ENCODE measurements at regions not wholly inside any gene's neighbourhood (a gene's known extent, or its start where the extent isn't known, plus 50 kb on each side); places are given as distances from the start of the nearest gene placed in this dataset.

DNA sequence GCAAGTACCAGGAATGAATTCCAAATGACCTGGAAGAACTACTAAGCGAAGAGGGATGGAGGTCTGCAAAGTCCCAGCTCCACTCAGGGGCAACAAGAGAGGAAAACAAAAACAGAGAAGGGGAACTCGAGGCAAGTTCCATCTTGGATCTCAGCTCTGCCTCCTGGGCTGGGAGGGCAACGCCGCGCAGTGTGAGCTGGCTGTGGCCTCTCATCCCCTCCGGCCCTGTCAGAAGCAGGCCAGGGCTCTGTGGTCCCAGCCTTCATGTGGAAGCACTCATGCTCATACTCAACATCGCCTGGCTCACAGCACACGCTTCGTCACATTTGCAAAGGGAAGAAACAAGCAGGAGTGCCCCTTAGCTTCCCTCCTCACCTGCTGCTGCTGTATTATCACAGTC, 627.9 kb upstream of the MGMT start:
- DNase-seq = no peak

DNA sequence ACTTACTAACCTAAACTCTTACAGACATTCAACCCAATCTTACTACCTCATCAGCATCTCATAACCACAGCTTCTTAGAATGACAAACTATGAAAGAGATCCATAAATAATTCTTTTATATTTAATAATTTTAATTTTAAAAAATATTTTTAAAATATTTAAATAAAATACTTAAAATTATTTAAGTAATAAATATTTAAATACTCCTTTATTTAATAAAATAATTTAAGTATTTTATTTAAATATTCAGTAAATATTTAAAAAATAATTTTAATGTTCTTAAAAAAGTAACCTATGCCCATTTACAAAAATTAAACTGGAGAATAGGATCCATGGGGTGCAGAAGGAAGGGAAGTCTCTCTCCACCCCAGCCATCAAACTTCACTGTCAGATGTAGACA, 627.3 kb upstream of the MGMT start:
- DNase-seq = no peak

DNA sequence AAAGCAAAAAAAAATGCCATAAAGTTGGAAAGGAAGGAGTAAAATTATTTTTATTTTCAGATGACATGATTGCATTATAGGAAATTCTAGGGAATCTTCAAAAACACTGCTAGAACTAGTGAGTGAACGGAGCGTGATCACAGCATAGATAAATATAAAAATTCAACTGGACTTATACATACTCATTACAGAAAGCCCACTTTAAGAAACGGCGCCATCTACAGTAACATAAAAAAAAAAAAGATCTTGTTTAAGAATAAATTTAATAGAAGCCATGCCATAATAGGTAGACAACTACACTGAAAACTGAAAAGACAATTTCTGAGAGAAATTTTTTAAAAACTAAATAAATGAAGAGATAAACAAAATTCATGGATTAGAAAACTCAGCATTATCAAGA, 623.1 kb upstream of the MGMT start:
- DNase-seq = peak in 1 of 2 experiments; percentile 1

DNA sequence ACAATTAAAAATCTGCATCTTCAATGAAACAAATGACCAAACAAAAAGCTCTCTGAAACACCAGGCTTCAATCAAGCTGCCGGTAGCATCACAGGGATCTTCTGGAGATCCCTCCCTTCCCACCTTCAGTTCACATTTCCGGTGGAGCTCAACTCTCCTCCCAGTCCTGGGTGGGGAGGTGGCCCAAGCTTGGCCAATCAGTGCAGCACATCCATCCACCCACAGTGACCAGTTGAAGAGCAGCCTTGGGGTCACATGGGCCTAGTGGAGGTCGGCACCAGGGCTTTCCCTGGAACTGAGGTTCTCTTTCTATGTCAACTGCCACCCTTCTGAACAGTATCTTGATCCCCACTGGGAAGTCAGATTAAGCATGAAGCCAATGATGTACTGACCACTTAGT, 620.1 kb upstream of the MGMT start:
- no peak for DNase-seq

DNA sequence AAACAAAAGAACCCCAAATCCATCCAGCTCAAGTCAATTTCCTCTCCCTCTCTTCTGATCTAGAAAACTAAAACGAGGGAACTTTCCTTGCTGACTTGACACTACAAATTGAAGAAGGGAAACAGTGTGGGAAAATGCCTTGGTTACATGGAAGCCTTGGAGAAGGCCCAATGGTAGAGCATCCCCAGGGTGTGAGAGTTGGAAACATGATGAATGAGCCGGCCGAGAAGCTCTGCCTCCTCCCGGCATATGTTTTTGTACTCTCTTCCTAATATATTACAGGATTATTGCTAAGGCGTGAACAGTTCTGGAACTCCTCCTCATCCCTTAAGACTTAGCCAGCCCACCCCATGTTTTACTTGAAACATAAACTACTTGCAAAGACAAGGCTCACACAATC, 618.2 kb upstream of the MGMT start:
- DNase-seq = no peak

DNA sequence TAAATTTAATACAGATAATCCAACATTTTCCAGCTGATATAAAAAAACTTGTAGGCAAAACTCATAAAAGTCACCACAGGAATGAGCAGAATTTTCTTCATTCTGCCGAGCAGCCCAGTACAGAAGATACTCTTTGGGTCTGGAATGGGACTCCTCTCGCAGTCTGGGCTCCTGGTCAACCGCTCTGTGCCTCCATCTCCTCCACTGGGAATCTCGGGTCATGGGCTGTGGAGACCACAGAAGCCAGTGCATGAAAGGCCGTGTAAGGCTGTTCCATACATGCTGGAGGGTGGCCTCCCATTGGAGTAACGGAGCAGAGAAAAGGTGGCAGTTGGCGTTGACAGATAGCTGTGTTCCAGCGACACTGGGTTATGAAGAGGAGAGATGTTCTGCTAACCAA, 616.4 kb upstream of the MGMT start:
- no peak for DNase-seq

DNA sequence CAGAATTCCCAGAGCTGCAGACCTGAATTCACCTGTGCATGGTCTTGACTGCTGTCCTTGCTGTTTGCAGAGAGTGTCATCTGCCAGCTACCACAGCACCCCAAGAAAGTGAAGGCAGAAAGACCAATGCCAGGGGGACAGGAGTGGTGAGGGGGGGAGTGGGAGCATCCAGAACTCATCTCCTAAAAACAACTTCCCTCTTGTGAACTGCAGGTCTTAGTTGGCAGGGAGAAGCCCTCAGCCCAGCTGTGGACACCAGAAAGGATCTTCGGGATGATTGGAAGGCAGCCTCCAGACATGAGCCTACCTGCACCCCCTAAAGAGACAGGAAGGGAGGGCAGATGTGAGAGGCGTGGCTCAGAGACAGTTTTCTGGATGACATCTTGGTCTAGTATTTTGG, 615.8 kb upstream of the MGMT start:
- DNase-seq = no peak

DNA sequence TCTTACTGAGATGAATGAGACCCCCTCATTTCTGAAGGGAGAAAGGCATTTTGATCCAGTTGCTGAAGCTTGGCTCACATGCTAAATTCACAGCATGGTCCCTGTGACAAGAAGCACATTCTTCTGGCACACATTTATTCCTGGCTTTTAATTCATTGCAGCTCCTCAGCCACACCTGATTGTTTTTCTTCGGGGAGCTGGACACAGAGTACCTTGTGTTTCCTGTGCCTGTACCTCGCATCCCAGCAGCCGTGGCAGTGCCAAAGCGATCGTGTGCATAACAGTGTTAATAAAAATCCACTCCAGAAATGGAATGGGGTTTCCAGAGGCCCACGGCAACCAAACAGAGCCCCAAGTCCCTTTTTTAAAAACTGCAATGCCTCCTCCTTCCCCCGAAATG, 615.3 kb upstream of the MGMT start:
- DNase-seq = no peak

DNA sequence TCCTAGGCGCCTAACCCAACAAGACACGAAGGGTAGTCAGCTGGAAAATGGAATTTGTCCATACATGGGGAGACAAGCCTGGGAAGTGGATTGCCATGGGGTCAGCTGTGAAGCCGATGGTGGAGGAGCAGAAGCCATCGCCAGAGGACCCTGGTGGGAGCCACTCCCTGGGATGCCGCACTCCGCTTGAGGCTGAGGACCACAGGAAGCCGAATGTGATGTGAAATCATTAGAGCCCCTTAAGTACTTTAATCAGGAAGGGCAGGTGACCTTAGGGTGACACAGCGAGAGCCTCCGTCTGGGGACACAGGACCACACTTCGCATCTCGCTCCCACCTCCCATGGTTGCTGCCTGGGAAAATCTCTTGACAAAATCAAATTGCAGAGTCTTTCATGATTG, 614.6 kb upstream of the MGMT start:
- no peak for DNase-seq

DNA sequence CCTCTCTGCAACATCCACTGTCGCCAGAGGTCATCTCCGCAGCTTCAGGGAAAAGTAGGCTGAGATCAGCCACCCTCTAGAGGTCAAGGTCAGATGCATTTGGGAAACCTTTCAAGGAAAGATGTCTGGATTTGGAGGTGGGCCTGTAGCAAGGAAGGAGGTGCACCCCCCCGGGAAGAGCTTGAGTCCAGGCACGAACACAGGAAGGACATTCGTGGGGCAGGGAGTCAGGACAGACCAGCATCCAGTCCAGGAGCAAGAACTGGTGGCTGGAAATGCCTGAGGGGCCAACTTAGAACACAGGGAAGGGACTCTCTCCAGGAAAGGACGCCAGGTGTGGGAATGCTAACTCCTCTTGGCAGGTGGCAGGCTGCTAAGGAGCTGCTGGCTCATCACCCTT, 614.1 kb upstream of the MGMT start:
- no peak for DNase-seq

DNA sequence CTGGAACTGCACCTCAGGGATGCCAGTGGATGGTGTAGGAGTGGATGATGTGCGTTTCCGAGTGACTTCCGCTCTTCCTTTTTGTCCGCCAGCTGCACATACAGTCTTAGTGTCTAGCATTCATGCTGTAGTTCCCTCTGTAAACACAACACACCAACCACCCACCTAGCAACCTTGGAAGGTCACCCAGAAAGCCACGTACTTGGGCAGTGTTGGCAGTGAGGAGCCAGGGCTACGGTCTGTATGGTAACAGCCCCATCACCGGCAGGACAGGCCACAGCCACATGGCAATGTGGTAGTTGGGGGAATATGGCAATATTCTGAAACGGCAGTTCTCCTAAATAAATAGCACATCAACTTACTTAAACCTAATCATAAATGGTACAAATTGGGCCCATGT, 613.5 kb upstream of the MGMT start:
- no peak for DNase-seq

DNA sequence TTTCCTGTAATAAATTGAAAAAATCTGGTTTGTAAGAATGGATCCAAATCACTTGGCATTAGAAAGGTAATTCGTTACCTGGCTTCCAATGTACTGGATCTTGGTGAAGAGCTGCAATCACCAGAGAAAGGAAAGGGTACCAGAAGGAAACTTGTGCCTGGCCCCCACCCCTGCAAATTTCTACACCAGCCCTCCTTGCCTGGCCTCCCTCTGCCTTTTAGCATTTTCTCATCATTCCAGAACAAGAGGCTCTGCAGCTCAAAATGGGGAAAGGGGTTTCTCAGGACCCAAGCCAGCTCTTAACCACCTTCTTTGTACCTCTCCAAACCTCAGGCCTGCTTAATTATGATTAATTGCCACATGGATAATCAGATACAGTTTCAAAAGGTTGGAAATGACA, 612.8 kb upstream of the MGMT start:
- no peak for DNase-seq

DNA sequence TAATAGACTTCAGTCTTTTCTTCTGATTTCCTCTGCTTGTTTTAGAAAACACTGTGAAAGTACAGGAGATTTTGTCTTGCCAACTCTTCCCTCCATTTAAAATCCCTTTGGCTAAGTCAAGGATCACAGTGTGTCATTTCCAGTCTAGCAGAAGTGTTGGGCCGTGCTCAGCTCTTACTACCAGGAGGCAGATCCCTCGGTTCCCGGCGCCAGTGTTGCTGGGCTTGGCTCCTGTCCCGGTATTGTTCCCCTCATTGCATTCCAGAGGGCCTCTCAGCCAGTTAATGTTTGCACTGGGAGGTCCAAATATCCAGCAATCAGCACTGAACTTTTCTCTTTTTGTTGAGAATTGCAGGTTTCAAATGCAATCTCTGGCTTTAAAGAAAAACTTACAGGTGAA, 612.1 kb upstream of the MGMT start:
- no peak for DNase-seq

DNA sequence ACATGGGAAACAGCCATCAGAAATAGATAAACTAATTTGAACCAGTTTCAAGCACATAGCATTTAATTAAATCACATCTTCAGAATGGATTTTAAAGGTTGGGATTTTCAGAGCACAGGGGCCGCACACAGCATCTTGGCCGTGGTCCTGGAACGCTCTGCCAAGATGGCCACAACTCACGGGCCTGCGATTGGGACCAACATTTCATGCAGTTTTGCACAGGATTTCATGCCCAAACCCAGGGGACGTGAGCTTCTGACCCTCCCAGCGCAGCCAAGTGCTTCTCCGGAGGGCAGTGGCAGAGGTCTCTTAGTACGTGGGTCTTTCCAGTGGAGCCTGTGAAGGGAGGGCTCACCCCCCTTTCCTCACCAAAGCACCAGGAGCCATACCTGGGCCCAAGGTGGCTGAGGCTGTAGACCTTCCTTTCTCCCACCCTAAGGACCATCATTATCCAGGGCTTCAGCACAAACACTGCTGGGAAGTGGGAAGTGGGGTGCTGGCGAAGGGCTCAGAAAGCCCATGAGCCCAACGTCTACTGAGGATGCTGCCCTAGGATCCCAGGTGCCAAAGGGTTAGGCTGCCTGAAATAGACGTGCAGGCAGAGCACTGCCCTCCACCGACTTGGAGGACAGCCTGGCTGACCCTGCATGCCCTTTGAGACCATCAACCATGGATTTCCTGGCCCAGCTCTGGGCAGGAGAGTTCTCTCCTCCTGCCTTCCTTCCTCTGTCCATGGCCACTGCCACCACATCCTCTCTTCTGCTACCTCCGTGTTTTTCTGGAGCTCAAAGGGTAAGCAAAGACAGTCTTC, 611.2 kb upstream of the MGMT start:
- DNase-seq = no peak

DNA sequence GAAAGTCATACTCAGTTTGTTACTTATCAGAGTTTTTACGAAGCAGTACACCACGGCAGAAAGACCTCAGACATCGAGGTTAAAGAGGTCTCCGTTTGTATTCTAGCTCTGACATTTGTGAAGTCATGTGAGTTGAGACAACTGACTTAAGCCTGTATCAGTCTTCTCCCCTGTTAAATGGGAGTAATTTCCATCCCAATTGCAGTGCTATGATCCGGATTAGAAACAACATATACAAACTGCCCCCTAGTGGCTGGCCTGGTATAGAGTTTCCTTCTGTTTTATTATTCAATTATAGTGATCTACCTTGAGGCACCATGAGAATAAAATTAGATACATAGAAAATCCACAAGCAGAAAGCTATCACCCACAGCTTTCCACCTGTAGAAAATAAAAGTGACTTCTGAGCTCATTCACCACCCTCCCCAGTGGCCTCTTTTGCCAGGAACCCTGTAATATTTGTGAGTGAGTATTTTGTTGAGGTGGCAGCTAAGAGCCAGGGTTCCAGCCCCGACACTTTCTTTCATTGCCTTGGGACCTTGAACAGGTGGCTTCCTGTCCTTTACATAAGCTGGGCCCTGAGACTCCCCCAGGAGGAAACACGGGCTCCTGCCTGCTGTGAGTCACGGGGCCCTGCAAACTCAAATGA, 607.2 kb upstream of the MGMT start:
- DNase-seq = peak in 1 of 2 experiments; percentile 21

DNA sequence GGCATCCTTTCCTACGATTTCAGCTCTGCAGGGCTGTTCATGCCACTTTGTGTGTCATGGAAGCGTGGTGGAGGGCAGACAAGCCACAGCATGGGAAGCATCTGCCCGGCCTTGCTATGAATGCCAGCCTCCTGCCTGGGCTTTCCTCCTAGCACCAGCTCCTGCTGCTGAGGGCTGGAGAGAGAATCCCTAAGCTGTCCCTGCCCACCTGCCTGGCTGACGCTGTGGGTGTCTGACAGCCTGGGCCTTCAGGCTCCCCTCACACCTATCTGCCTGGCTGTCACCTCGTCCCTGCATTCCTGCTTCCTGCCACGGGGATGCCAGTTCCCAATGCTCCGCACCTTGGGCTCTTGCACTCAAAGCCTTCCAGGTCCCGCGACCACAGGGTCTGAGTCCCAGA, 606.5 kb upstream of the MGMT start:
- DNase-seq = no peak

DNA sequence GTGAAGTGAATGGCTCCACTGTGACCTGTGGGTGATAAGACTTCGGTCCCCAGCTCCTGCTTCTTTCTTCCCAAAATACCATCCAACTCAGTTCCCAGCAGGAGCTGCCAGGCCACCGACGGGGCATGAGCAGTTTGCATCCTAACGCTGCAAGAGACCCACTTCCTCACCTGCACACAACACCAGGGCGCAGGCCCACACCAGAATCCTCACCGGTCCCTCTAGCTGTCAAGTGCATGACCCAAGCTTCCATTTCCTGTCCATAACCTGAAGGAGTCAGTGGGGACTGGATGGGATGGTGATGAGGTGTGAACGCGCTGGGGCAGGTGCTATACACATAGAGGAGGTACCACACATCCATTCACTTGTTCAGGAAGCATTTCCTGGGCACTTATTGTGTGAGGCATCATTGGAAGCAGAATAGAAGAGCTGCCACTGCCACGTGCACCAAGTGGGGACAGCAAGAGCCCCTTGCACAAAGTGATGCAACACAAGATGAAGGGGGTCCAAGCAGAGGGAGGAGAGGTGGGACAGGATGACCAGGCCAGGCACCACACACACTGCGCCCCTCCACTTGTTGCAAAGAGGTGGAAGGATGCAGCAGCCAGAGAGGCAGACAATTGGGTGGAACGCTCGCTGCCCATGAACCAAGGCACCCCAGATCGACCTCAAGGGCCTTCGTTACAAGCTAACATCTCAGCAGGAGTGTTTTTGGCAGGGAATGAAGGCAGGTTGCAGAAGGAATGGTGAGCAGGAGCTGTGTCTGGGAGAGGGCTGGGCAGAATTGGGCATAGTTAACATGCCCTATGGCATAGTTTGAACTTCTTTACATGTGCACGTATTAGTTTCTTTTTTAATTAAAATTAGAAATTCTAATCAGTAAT, 605.8 kb upstream of the MGMT start:
- DNase-seq = no peak

DNA sequence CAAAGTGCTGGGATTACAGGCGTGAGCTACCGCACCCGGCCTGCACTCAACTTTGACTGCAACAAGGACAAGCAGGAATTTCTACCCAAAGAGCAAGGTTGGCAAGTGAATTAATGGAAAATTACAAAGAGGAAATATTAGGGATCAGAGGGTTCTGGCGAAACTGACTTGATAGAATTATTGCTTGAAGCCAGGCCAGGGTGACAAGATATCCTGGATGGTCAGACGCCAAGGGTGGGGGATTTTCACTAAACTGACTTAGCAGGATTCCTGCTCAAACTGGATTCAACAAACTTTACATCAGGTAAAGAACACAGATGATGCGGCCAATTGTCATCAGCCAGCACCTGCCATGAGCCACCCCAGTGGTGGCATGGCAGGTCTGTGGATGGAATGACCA, 603.6 kb upstream of the MGMT start:
- no peak for DNase-seq

DNA sequence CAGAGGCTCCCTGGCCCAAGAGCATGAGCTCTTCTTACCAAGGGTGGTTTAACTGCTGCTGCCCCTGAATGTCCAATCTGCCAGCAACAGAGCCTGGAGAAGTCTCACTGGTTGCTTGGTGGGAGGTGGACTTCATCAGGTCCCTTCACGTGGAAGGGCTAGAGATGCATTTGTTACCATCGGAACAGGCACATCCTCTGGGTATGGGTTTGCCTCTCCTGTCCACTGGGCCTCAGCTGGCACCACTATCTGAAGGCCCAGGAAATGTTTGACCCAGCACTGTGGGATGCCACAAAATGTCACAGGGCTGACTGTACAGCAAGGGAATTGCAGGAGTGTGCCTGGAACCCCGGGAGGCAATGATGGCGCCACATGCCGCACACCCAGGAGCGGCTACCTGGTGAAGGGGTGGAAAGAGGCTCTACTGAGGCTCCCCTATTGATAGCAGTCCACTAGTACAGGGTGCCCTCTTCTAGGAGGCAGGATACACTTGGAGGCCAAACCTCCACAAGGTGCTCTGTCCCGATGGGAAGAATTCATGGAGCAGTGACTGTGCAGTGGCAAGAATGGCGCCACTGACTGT, 603.1 kb upstream of the MGMT start:
- DNase-seq = no peak

DNA sequence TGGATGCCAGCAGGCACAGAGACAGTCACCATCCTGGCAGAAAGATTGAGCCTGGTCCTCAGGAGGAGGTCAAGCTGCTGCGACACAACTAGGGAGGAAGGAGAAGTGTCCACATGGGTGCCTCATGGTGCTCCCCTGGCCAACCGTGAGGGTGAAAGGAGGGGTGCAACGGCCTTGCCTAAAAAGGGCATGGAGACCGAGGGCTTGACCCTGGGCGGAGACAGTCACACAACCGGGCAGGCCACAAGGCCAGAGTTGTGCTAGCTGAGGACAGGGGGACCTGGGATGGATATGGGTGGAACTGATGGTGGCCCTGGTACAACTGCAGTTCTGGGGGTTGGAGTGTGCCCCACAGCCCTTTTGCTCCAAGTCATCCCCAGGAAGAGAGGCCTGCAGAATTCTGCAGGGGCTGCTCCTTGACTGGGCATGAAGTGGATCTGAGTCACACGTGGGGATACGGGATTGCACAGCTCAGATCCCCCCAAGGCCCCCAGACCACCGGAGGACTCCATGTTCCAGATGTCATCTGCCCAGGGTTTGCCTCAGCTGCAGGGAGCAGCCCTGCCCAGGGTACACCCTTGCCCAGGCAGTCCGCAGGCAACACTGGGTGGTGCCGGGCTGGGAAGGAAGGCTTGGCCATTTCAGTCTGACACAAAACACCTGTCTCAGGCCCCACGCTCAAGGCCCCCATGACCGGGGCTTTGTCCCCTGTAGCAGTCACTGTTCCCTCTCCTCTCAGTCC, 602.3 kb upstream of the MGMT start:
- DNase-seq = no peak

DNA sequence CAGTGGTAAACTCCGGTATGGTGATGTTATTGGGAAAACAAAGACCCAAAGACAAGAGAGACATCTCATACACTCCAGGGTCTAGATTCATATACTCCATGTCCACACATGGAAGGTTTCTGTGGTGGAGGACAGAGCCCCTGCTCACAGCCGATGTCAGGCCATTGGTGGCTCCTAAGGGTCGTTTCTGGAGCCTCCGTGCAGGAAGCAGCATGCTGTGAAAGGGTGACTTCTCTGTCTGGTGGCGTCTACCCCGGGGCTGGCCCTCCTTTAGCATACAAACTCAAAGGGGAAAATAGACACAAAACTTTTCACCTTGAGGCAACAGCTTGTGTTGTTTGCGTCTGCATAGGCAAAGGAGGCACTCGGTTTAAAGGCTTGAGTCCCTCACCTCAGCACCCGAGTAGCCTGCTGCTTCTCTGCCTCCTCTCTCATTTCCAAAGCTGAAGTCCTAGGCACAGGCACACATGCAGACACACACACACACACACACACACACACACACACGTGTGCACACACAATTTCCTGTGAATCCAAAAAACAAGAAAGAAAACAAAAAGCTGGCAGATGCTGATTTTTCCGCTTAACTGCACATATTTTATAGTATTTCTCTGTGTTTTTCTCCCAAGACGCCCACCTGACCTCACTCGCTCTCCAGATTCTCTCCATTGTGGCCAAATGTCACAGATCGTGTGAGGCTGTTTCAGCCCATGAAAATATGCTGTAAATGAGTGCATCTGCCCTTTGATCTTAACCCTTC, 601.4 kb upstream of the MGMT start:
- DNase-seq = no peak

DNA sequence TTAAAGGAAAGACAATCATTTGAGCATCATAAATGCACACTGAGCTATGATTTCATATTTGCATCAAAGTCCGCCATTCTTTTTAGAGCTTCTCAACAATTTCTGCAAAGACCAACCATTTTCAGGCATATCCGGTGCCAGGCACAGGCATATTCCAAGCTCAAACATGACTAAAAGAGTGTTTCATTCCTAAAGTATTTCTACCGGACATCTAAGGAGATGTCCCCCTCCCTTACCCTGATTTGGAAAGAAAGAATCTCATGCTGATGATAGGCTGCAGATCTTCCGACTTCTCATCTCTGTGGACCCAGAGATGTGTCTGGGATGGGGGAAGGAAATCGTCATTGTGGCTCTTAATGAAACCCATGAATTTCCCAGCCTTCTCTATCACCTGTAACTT, 600.5 kb upstream of the MGMT start:
- DNase-seq = no peak
